ENCODE measurements at regions not wholly inside any gene's neighbourhood (a gene's known extent, or its start where the extent isn't known, plus 50 kb on each side); places are given as distances from the start of the nearest gene placed in this dataset.

GRCh38 chr6:30411515-30412207, 66.7 kb downstream of the RPP21 start (continued):
- TF ChIP-seq ZNF354C (tag by site-specific recombination; IDR thresholded peaks at IDR 0.05; ENCODE audit: borderline replicate concordance, low read depth) = no peak
- TF ChIP-seq ZNF621 (tag by site-specific recombination; IDR thresholded peaks at IDR 0.05) = no peak
- no peak for TF ChIP-seq ZNF114 (tag by site-specific recombination; IDR thresholded peaks at IDR 0.05)
- TF ChIP-seq ZNF132 (tag by site-specific recombination; IDR thresholded peaks at IDR 0.05; ENCODE audit: borderline replicate concordance) = no peak
- TF ChIP-seq ZNF426 (tag by site-specific recombination; IDR thresholded peaks at IDR 0.05) = no peak
- no peak for TF ChIP-seq ZNF324 (tag by site-specific recombination; IDR thresholded peaks at IDR 0.05)
- TF ChIP-seq GFI1B (tag by site-specific recombination; IDR thresholded peaks at IDR 0.05) = no peak

DNA sequence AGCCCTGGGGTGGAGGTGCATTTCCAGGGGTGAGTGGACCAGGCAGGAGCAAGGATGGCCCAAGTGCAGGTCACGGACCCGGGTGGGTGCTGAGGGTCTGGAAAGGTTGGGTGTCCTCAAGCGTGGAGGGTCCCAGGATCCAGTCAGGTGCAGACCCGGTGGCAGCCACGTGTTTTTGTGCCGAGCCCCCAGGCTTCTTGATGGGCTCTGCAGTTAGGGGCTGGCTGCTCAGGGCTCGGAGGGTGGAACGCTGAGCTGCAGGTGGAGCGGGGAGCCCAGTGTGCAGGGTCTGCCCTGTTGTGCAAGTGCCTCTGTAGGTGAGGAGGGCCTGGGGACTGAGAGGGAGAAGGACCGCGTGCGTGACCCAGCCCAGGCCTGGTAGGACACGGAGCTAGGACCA, 70.9 kb upstream of the HLA-E start:
- no peak overlapping the region for H3K27ac ChIP-seq (ENCODE audit: extremely low read depth, low read depth, low read length)
- ChIA-PET POLR2A (no interaction called here), CTCF (interaction anchor here (0.6 to 1.2 kb wide), 3 partner anchors 16 to 633 kb away, joined by 3 read pairs; no protein-coding TSS in a partner anchor)
- no peaks in the 10 kb centered on the region for H3K36me3 ChIP-seq (ENCODE audit: control insufficient read depth in 2 of 2, insufficient read depth in 1 of 2, low read length in 2 of 2)
- H3K4me3 ChIP-seq (ENCODE audit: low read depth, low read length) = no peak overlapping the region
- no peak for TF ChIP-seq ZNF837 (tag by site-specific recombination; IDR thresholded peaks at IDR 0.05)
- TF ChIP-seq ZNF350 (tag by site-specific recombination; IDR thresholded peaks at IDR 0.05) = no peak
- TF ChIP-seq ZNF585B (tag by site-specific recombination; IDR thresholded peaks at IDR 0.05) = no peak
- TF ChIP-seq KLF16 (tag by site-specific recombination; IDR thresholded peaks at IDR 0.05) = no peak
- no peak for TF ChIP-seq ZNF221 (tag by site-specific recombination; IDR thresholded peaks at IDR 0.05; ENCODE audit: borderline replicate concordance)
- no peak for TF ChIP-seq ZNF155 (tag by site-specific recombination; IDR thresholded peaks at IDR 0.05)
- TF ChIP-seq ZXDB (tag by site-specific recombination; IDR thresholded peaks at IDR 0.05) = no peak
- no peaks in the 10 kb centered on the region for H3K9me3 ChIP-seq (ENCODE audit: control insufficient read depth, insufficient read depth, low read depth, low read length)
- no peaks in the 10 kb centered on the region for H3K4me1 ChIP-seq (ENCODE audit: control insufficient read depth, insufficient read depth, low read length)

- Histone ChIP-seq H3K4me1 (ENCODE audit: control insufficient read depth, insufficient read depth, low read length) (no peaks in the 10 kb centered on the region), H3K4me3 (ENCODE audit: low read depth, low read length) (no peak overlapping the region), H3K27ac (ENCODE audit: extremely low read depth, low read depth, low read length) (no peak overlapping the region), H3K9me3 (ENCODE audit: control insufficient read depth, insufficient read depth, low read depth, low read length) (no peaks in the 10 kb centered on the region; the same call in 1 of the 2 replicates), H3K36me3 (ENCODE audit: control insufficient read depth in 2 of 2, insufficient read depth in 1 of 2, low read length in 2 of 2) (no peaks in the 10 kb centered on the region)
- POLR2A ChIA-PET = no interaction called here
- TF ChIP-seq, protein P1, sequence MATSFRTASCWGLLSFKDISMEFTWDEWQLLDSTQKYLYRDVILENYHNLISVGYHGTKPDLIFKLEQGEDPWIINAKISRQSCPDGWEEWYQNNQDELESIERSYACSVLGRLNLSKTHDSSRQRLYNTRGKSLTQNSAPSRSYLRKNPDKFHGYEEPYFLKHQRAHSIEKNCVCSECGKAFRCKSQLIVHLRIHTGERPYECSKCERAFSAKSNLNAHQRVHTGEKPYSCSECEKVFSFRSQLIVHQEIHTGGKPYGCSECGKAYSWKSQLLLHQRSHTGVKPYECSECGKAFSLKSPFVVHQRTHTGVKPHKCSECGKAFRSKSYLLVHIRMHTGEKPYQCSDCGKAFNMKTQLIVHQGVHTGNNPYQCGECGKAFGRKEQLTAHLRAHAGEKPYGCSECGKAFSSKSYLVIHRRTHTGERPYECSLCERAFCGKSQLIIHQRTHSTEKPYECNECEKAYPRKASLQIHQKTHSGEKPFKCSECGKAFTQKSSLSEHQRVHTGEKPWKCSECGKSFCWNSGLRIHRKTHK (tag by site-specific recombination; IDR thresholded peaks at IDR 0.05) = no peak
- no peak for TF ChIP-seq ZEB2 (tag by site-specific recombination; IDR thresholded peaks at IDR 0.05)
- TF ChIP-seq ZNF777 (tag by site-specific recombination; IDR thresholded peaks at IDR 0.05; ENCODE audit: borderline replicate concordance) = no peak
- TF ChIP-seq ZBTB44 (tag by site-specific recombination; IDR thresholded peaks at IDR 0.05) = no peak
- CTCF ChIA-PET = interaction anchor here (0.7 to 2.0 kb wide), 5 partner anchors 11 to 186 kb away, joined by 4 to 9 read pairs (median 6); no protein-coding TSS in a partner anchor
These were observed 64.8 kb upstream of the HLA-E start for GRCh38 chr6:30424549-30424948.
